ENCODE measurements at regions not wholly inside any gene's neighbourhood (a gene's known extent, or its start where the extent isn't known, plus 50 kb on each side); places are given as distances from the start of the nearest gene placed in this dataset.

GRCh38 chr13:47277774-47278173 lies 380.9 kb upstream of the HTR2A start:
- Histone ChIP-seq H3K36me3 (ENCODE audit: low read depth, missing control alignments) (no peaks in the 10 kb centered on the region), H3K27me3 (no peaks in the 10 kb centered on the region), H3K4me3 (no peak overlapping the region), H3K9me3 (no peaks in the 10 kb centered on the region), H3K27ac (no peak overlapping the region), H3K4me1 (no peaks in the 10 kb centered on the region)
- WGBS, 2 donors, result 97 to 100% methylated on average over 1 of the region's 1 CpG
- DNase-seq, result no peak
- TF ChIP-seq CTCF (IDR thresholded peaks at IDR 0.05), result no peak
- intact Hi-C loops (cut with DNase I; ENCODE audit: low total_unique reads), result no loop called here

- 93 to 96% methylated on average over 2 of the region's 2 CpGs for WGBS, 2 donors
- Histone ChIP-seq H3K4me3 (no peak overlapping the region), H3K4me1 (no peaks in the 10 kb centered on the region), H3K36me3 (ENCODE audit: low read depth, missing control alignments) (no peaks in the 10 kb centered on the region), H3K27me3 (no peaks in the 10 kb centered on the region), H3K9me3 (no peaks in the 10 kb centered on the region), H3K27ac (no peak overlapping the region)
- TF ChIP-seq POLR2A (IDR thresholded peaks at IDR 0.05) (no peak), CTCF (IDR thresholded peaks at IDR 0.05) (no peak)
- intact Hi-C loops (cut with DNase I; ENCODE audit: low total_unique reads), result no loop called here
- no peak for DNase-seq
These were observed 371.4 kb upstream of the HTR2A start for GRCh38 chr13:47268270-47268669.

- Histone ChIP-seq H3K9me3 (no peaks in the 10 kb centered on the region), H3K4me3 (no peak overlapping the region), H3K4me1 (no peaks in the 10 kb centered on the region), H3K27ac (no peak overlapping the region), H3K27me3 (no peaks in the 10 kb centered on the region), H3K36me3 (ENCODE audit: low read depth, missing control alignments) (no peaks in the 10 kb centered on the region)
- intact Hi-C loops (cut with DNase I; ENCODE audit: low total_unique reads), result no loop called here
- 54 to 74% methylated on average over 2 of the region's 2 CpGs for whole genome bisulfite sequencing, 2 donors
- no peak for DNase-seq
- TF ChIP-seq CTCF (IDR thresholded peaks at IDR 0.05), result no peak
- TF ChIP-seq POLR2A (IDR thresholded peaks at IDR 0.05), result no peak
These were observed 361.5 kb upstream of the HTR2A start for GRCh38 chr13:47258384-47258783.

GRCh38 chr13:47256618-47257017 lies 359.8 kb upstream of the HTR2A start:
- H3K27ac ChIP-seq, result no peak overlapping the region
- intact Hi-C loops (cut with DNase I; ENCODE audit: low total_unique reads), result no loop called here
- no peak for DNase-seq
- TF ChIP-seq POLR2A (IDR thresholded peaks at IDR 0.05) (no peak), CTCF (IDR thresholded peaks at IDR 0.05) (no peak)
- no peaks in the 10 kb centered on the region for H3K4me1 ChIP-seq
- H3K4me3 ChIP-seq, result no peak overlapping the region
- no peaks in the 10 kb centered on the region for H3K27me3 ChIP-seq
- H3K9me3 ChIP-seq, result no peaks in the 10 kb centered on the region
- WGBS, 2 donors, result 53 to 80% methylated on average over 1 of the region's 1 CpG
- no peaks in the 10 kb centered on the region for H3K36me3 ChIP-seq (ENCODE audit: low read depth, missing control alignments)

- Histone ChIP-seq H3K4me1 (no peaks in the 10 kb centered on the region), H3K4me3 (no peak overlapping the region), H3K9me3 (no peaks in the 10 kb centered on the region), H3K36me3 (ENCODE audit: low read depth, missing control alignments) (no peaks in the 10 kb centered on the region), H3K27me3 (no peaks in the 10 kb centered on the region), H3K27ac (no peak overlapping the region)
- intact Hi-C loops (cut with DNase I; ENCODE audit: low total_unique reads), result no loop called here
- 85 to 100% methylated on average over 1 of the region's 1 CpG for WGBS, 2 donors
- no peak for TF ChIP-seq CTCF (IDR thresholded peaks at IDR 0.05)
- TF ChIP-seq POLR2A (IDR thresholded peaks at IDR 0.05), result no peak
- DNase-seq, result no peak
These were observed 355.8 kb upstream of the HTR2A start for GRCh38 chr13:47252627-47253026.
